ENCODE measurements at regions not wholly inside any gene's neighbourhood (a gene's known extent, or its start where the extent isn't known, plus 50 kb on each side); places are given as distances from the start of the nearest gene placed in this dataset.

DNA sequence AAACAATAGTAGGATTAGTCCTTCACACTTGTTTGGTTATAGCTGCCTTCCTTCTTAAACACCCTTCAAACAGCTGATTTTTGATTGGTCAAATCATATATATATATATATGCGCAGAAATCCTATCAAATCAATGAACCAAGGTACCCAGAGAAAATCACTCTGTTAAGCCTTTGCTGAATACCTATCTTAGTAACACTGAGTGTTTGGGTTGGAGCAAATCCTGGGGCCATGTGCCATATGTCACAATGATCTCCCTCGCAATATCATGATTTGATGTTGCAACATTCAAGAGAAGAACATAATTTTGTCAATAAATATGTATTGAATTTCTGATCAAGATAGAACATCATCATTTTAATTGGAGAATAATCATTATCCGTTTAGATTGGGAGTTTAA lies 795.6 kb downstream of the REEP3 start:
- no peak for TF ChIP-seq CTCF (IDR thresholded peaks at IDR 0.05; ENCODE audit: control insufficient read depth, insufficient read depth, low read depth, low read length, missing control alignments)
- DNase-seq (ENCODE audit: low read depth) = no peak

GRCh38 chr10:64320448-64320847 lies 799.2 kb downstream of the REEP3 start:
- no peak for DNase-seq (ENCODE audit: low read depth)
- H3K4me3 ChIP-seq (ENCODE audit: control insufficient read depth, low read depth, low read length) = no peak overlapping the region
- TF ChIP-seq CTCF (IDR thresholded peaks at IDR 0.05; ENCODE audit: control insufficient read depth, insufficient read depth, low read depth, low read length, missing control alignments) = no peak

More for the DNA sequence above, 795.6 kb downstream of the REEP3 start:
- no peak overlapping the region for H3K4me3 ChIP-seq (ENCODE audit: control insufficient read depth, low read depth, low read length)

GRCh38 chr10:64329510-64329909 lies 808.3 kb downstream of the REEP3 start:
- no peak overlapping the region for H3K4me3 ChIP-seq (ENCODE audit: control insufficient read depth, low read depth, low read length)
- no peak for TF ChIP-seq CTCF (IDR thresholded peaks at IDR 0.05; ENCODE audit: control insufficient read depth, insufficient read depth, low read depth, low read length, missing control alignments)
- DNase-seq (ENCODE audit: low read depth) = no peak

- no peak for TF ChIP-seq CTCF (IDR thresholded peaks at IDR 0.05; ENCODE audit: control insufficient read depth, insufficient read depth, low read depth, low read length, missing control alignments)
- no peak overlapping the region for H3K4me3 ChIP-seq (ENCODE audit: control insufficient read depth, low read depth, low read length)
- DNase-seq (ENCODE audit: low read depth) = no peak
Observed at GRCh38 chr10:64332551-64332950, 811.4 kb downstream of the REEP3 start.

- no peak overlapping the region for H3K4me3 ChIP-seq (ENCODE audit: control insufficient read depth, low read depth, low read length)
- DNase-seq (ENCODE audit: low read depth) = no peak
- TF ChIP-seq CTCF (IDR thresholded peaks at IDR 0.05; ENCODE audit: control insufficient read depth, insufficient read depth, low read depth, low read length, missing control alignments) = no peak
Observed at GRCh38 chr10:64334084-64334483, 812.9 kb downstream of the REEP3 start.

- DNase-seq (ENCODE audit: low read depth) = no peak
- no peak for TF ChIP-seq CTCF (IDR thresholded peaks at IDR 0.05; ENCODE audit: control insufficient read depth, insufficient read depth, low read depth, low read length, missing control alignments)
- no peak overlapping the region for H3K4me3 ChIP-seq (ENCODE audit: control insufficient read depth, low read depth, low read length)
Observed at GRCh38 chr10:64344211-64344610, 823.0 kb downstream of the REEP3 start.

- no peak for TF ChIP-seq CTCF (IDR thresholded peaks at IDR 0.05; ENCODE audit: control insufficient read depth, insufficient read depth, low read depth, low read length, missing control alignments)
- no peak overlapping the region for H3K4me3 ChIP-seq (ENCODE audit: control insufficient read depth, low read depth, low read length)
- no peak for DNase-seq (ENCODE audit: low read depth)
Observed at GRCh38 chr10:64345856-64346255, 824.7 kb downstream of the REEP3 start.

Data from AG09309 (cell line).